ENCODE measurements at regions not wholly inside any gene's neighbourhood (a gene's known extent, or its start where the extent isn't known, plus 50 kb on each side); places are given as distances from the start of the nearest gene placed in this dataset.

DNA sequence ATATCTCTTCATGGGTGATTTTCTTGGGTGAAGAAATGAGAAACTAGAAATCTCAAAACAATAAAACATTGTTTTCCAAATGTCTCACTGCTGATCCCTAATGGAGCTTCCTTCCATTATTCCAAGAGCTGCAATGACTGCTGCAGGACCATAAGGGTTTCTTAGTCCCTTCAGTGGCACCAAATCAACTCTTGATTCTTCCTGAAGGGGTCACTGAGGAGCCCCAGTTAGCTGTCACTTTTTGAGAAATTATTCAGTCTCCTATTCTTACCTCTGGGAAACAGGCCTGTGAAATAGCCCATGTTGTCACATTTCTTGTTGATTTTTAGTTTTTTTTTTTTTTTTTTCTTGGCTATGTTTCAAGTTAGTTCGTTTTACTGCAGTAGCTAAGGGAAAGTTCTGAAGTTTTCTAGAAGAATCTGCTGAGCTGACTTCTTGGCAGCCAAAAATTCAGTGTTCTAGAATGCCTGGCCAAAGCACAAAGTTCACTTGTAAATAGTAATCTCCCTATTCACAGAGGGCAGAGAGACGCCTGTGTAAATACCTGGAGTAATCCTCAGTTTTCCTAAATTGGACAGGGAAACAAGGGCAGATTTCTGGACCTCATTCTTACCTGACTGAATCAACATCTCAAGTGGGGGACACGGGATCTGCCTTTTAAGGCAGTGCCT is 480.0 kb downstream of the RIT2 start:
- TF ChIP-seq POLR2A (IDR thresholded peaks at IDR 0.05): no peak
- TF ChIP-seq, protein P1, sequence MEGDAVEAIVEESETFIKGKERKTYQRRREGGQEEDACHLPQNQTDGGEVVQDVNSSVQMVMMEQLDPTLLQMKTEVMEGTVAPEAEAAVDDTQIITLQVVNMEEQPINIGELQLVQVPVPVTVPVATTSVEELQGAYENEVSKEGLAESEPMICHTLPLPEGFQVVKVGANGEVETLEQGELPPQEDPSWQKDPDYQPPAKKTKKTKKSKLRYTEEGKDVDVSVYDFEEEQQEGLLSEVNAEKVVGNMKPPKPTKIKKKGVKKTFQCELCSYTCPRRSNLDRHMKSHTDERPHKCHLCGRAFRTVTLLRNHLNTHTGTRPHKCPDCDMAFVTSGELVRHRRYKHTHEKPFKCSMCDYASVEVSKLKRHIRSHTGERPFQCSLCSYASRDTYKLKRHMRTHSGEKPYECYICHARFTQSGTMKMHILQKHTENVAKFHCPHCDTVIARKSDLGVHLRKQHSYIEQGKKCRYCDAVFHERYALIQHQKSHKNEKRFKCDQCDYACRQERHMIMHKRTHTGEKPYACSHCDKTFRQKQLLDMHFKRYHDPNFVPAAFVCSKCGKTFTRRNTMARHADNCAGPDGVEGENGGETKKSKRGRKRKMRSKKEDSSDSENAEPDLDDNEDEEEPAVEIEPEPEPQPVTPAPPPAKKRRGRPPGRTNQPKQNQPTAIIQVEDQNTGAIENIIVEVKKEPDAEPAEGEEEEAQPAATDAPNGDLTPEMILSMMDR (IDR thresholded peaks at IDR 0.05): no peak
